Testis (tissue), 2 donors: ENCODE measurements at regions not wholly inside any gene's neighbourhood (a gene's known extent, or its start where the extent isn't known, plus 50 kb on each side); places are given as distances from the start of the nearest gene placed in this dataset.
"Not testable (repeated sequence)": the region's sequence is repeated elsewhere in the genome, so short reads cannot be mapped to it uniquely, and the experiment has no call there.

Experiments used
- DNase-seq: peaks from one replicate; pipeline ENCODE4 v3.0.0-alpha.2; 2019
- H3K27ac ChIP-seq, 2 donors: fragments of 200-600 bp; sonication (generic); one replicate each; pipeline ENCODE4 v1.5.1; 2019
- H3K27me3 ChIP-seq: fragments of 200-600 bp; sonication (generic); one replicate; pipeline ENCODE4 v1.5.1; 2019
- H3K36me3 ChIP-seq: fragments of 200-600 bp; sonication (generic); one replicate; pipeline ENCODE4 v1.5.1; 2017; ENCODE audit warnings: low read depth; ENCODE audit errors: missing control alignments
- H3K4me1 ChIP-seq: fragments of 200-600 bp; sonication (generic); one replicate; pipeline ENCODE4 v1.5.1; 2019
- H3K4me3 ChIP-seq, 2 donors: fragments of 200-600 bp; sonication (generic); one replicate each; pipeline ENCODE4 v1.5.1; 2017 to 2019
- H3K9me3 ChIP-seq: fragments of 200-600 bp; sonication (generic); one replicate; pipeline ENCODE4 v1.5.1; 2017
- POLR2A ChIP-seq: fragments of 450-650 bp; IDR thresholded peaks from one replicate; pipeline ENCODE4 v1.6.1; 2017; ENCODE audit warnings: antibody characterized with exemption, mild to moderate bottlenecking, moderate library complexity
- WGBS, 2 donors: methylation state at CpG; one replicate each; pipeline ENCODE4 v1.1.5; 2018; 5-methylcytosine and 5-hydroxymethylcytosine counted together
- intact Hi-C: fragments of 100-400 bp; cut with DNase I; formaldehyde crosslinking; loops from one replicate; pipeline ENCODE4 v1.15.1; 2023; ENCODE audit warnings: low total_unique reads
- TF ChIP-seq, protein P1 (sequence below), 3 experiments: fragments of 450-650 bp in 2 of 3; fragments of 200-600 bp in 1 of 3; sonication (generic) in 1 of 3; IDR thresholded peaks; one replicate each; pipeline ENCODE4 v1.5.1; 2016 to 2019; ENCODE audit warnings: antibody characterized with exemption in 3 of 3, mild to moderate bottlenecking in 2 of 3, moderate library complexity in 1 of 3

DNA sequence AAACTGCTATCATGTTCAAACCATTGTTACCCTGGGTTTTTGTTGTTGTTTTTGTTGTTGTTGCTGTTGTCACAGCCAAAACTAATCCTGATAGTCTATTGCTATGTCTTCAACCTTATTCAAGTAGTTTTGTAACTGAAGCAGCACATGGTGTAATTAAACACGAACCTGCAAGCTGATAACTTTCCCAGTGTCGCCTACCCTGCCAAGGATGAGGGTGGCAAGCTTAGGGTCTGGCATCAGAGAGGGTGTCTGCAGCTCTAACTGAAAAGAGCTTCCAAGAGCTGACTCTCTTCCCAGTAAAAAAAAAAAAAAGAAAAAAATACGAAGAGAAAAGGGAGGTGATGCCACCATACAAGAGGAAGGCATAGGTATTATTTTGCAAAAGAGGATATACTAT lies 86.3 kb upstream of the BCL2L14 start:
- Histone ChIP-seq H3K4me1 (no peaks in the 10 kb centered on the region), H3K27ac (no peak overlapping the region), H3K36me3 (no peaks in the 10 kb centered on the region), H3K9me3 (no peaks in the 10 kb centered on the region), H3K4me3 (no peak overlapping the region), H3K27me3 (no peaks in the 10 kb centered on the region)
- 83 to 97% methylated on average over 3 of the region's 3 CpGs for WGBS, 2 donors
- no peak for TF ChIP-seq POLR2A
- TF ChIP-seq, protein P1, sequence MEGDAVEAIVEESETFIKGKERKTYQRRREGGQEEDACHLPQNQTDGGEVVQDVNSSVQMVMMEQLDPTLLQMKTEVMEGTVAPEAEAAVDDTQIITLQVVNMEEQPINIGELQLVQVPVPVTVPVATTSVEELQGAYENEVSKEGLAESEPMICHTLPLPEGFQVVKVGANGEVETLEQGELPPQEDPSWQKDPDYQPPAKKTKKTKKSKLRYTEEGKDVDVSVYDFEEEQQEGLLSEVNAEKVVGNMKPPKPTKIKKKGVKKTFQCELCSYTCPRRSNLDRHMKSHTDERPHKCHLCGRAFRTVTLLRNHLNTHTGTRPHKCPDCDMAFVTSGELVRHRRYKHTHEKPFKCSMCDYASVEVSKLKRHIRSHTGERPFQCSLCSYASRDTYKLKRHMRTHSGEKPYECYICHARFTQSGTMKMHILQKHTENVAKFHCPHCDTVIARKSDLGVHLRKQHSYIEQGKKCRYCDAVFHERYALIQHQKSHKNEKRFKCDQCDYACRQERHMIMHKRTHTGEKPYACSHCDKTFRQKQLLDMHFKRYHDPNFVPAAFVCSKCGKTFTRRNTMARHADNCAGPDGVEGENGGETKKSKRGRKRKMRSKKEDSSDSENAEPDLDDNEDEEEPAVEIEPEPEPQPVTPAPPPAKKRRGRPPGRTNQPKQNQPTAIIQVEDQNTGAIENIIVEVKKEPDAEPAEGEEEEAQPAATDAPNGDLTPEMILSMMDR (IDR thresholded peaks at IDR 0.05), result no peak
- no peak for DNase-seq
- intact Hi-C loops, result no loop called here

GRCh38 chr12:11986165-11986564 lies 84.6 kb upstream of the BCL2L14 start:
- no peaks in the 10 kb centered on the region for H3K36me3 ChIP-seq
- H3K27ac ChIP-seq, result no peak overlapping the region
- intact Hi-C loops, result no loop called here
- H3K9me3 ChIP-seq, result no peaks in the 10 kb centered on the region
- H3K4me1 ChIP-seq, result no peaks in the 10 kb centered on the region
- no peak overlapping the region for H3K4me3 ChIP-seq
- no peak for DNase-seq
- no peak for TF ChIP-seq POLR2A
- TF ChIP-seq, protein P1 (IDR thresholded peaks at IDR 0.05), result no peak
- WGBS, 2 donors, result 89 to 91% methylated on average over 5 of the region's 5 CpGs
- no peaks in the 10 kb centered on the region for H3K27me3 ChIP-seq

DNA sequence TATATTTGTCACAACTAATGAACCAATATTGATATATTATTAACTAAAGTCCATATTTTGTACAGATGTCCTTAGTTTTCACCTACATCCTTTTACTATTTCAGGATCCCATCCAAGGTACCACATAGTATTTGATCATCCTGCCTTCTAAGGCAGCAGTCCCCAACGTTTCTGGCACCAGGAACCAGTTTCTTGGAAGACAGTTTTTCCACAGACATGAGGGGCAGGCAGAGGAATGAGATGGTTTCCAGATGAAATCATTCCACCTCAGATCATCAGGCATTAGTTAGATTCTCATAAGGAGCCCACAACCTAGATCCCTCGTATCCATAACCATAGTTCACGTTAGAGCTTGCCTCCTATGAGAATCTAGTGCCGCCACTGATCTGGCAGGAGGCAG lies 82.8 kb upstream of the BCL2L14 start:
- Histone ChIP-seq H3K4me1 (no peaks in the 10 kb centered on the region), H3K4me3 (no peak overlapping the region), H3K36me3 (no peaks in the 10 kb centered on the region), H3K9me3 (no peaks in the 10 kb centered on the region), H3K27ac (no peak overlapping the region), H3K27me3 (no peaks in the 10 kb centered on the region)
- 83 to 84% methylated on average over 4 of the region's 4 CpGs for WGBS, 2 donors
- intact Hi-C loops, result no loop called here
- no peak for TF ChIP-seq POLR2A
- TF ChIP-seq, protein P1 (IDR thresholded peaks at IDR 0.05), result no peak
- no peak for DNase-seq

- DNase-seq, result no peak
- H3K9me3 ChIP-seq, result no peaks in the 10 kb centered on the region
- no peaks in the 10 kb centered on the region for H3K27me3 ChIP-seq
- no peak overlapping the region for H3K4me3 ChIP-seq
- no peaks in the 10 kb centered on the region for H3K4me1 ChIP-seq
- no peak for TF ChIP-seq POLR2A
- TF ChIP-seq, protein P1 (IDR thresholded peaks at IDR 0.05), result no peak
- 88 to 91% methylated on average over 4 of the region's 4 CpGs for WGBS, 2 donors
- no peaks in the 10 kb centered on the region for H3K36me3 ChIP-seq
- intact Hi-C loops, result no loop called here
- H3K27ac ChIP-seq, result no peak overlapping the region
Observed at GRCh38 chr12:11991604-11992003, 79.1 kb upstream of the BCL2L14 start.

GRCh38 chr12:11992515-11992914 lies 78.2 kb upstream of the BCL2L14 start:
- intact Hi-C loops, result no loop called here
- DNase-seq, result no peak
- no peaks in the 10 kb centered on the region for H3K4me1 ChIP-seq
- no peaks in the 10 kb centered on the region for H3K9me3 ChIP-seq
- WGBS, 2 donors, result 90 to 93% methylated on average over 3 of the region's 3 CpGs
- no peak overlapping the region for H3K27ac ChIP-seq
- no peaks in the 10 kb centered on the region for H3K36me3 ChIP-seq
- TF ChIP-seq, protein P1 (IDR thresholded peaks at IDR 0.05), result no peak
- no peak for TF ChIP-seq POLR2A
- no peak overlapping the region for H3K4me3 ChIP-seq
- no peaks in the 10 kb centered on the region for H3K27me3 ChIP-seq

- intact Hi-C loops, H3K27me3 ChIP-seq, DNase-seq, H3K27ac ChIP-seq, H3K4me1 ChIP-seq, H3K9me3 ChIP-seq, H3K36me3 ChIP-seq, H3K4me3 ChIP-seq: not testable (repeated sequence)
- 82% methylated on average over 7 of the region's 7 CpGs for WGBS, 2 donors
Observed at GRCh38 chr12:11998307-11998943, 72.3 kb upstream of the BCL2L14 start.
